ENCODE measurements at regions not wholly inside any gene's neighbourhood (a gene's known extent, or its start where the extent isn't known, plus 50 kb on each side); places are given as distances from the start of the nearest gene placed in this dataset.

DNA sequence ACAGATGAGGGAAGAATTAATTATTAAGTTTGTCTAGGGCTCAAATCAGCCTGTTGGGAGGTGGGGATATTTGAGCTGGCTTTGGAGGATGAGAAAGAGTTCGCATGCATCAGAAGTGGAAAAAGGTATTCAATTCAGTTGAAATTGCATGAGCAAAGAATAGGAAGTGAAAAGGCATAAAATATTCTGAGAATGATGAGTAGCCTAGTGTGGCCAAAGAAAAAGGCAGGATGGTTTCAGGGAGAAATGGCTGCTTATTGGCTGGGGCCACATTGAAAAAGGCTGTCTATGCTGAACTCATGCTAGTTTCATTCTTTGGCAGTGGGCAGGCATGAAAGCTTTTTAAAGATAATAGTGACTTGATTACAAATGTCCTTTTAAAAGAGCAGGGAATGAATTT, 235.4 kb upstream of the RIOK2 start:
- TF ChIP-seq EZH2 (IDR thresholded peaks at IDR 0.05; ENCODE audit: borderline replicate concordance, insufficient read depth, low read depth, low read length, poor library complexity, severe bottlenecking): no peak
- TF ChIP-seq, protein P1, sequence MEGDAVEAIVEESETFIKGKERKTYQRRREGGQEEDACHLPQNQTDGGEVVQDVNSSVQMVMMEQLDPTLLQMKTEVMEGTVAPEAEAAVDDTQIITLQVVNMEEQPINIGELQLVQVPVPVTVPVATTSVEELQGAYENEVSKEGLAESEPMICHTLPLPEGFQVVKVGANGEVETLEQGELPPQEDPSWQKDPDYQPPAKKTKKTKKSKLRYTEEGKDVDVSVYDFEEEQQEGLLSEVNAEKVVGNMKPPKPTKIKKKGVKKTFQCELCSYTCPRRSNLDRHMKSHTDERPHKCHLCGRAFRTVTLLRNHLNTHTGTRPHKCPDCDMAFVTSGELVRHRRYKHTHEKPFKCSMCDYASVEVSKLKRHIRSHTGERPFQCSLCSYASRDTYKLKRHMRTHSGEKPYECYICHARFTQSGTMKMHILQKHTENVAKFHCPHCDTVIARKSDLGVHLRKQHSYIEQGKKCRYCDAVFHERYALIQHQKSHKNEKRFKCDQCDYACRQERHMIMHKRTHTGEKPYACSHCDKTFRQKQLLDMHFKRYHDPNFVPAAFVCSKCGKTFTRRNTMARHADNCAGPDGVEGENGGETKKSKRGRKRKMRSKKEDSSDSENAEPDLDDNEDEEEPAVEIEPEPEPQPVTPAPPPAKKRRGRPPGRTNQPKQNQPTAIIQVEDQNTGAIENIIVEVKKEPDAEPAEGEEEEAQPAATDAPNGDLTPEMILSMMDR (IDR thresholded peaks at IDR 0.05): no peak
